ENCODE measurements at regions not wholly inside any gene's neighbourhood (a gene's known extent, or its start where the extent isn't known, plus 50 kb on each side); places are given as distances from the start of the nearest gene placed in this dataset.

GRCh38 chr11:86171627-86172026 lies 72.9 kb upstream of the EED start:
- no peak for TF ChIP-seq POLR2A (IDR thresholded peaks at IDR 0.05)
- TF ChIP-seq, protein P1, sequence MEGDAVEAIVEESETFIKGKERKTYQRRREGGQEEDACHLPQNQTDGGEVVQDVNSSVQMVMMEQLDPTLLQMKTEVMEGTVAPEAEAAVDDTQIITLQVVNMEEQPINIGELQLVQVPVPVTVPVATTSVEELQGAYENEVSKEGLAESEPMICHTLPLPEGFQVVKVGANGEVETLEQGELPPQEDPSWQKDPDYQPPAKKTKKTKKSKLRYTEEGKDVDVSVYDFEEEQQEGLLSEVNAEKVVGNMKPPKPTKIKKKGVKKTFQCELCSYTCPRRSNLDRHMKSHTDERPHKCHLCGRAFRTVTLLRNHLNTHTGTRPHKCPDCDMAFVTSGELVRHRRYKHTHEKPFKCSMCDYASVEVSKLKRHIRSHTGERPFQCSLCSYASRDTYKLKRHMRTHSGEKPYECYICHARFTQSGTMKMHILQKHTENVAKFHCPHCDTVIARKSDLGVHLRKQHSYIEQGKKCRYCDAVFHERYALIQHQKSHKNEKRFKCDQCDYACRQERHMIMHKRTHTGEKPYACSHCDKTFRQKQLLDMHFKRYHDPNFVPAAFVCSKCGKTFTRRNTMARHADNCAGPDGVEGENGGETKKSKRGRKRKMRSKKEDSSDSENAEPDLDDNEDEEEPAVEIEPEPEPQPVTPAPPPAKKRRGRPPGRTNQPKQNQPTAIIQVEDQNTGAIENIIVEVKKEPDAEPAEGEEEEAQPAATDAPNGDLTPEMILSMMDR (IDR thresholded peaks at IDR 0.05), result no peak
- TF ChIP-seq POLR2AphosphoS5 (IDR thresholded peaks at IDR 0.05), result no peak

All from upper lobe of left lung (tissue), 4 donors.